PC-9 (cell line): ENCODE measurements at regions not wholly inside any gene's neighbourhood (a gene's known extent, or its start where the extent isn't known, plus 50 kb on each side); places are given as distances from the start of the nearest gene placed in this dataset.

Source experiments
- BruUV-seq: library from RNA; stranded (reverse); fragments of 400-500 nt; replicated peaks from 2 replicates; lab custom pipeline; 2021; lab: Mats Ljungman, UMichigan
- CTCF ChIA-PET: fragments of 300-600 bp; sonication (Branson Sonifier 250); formaldehyde crosslinking; loops from one replicate; lab custom pipeline; 2022; ENCODE audit warnings: antibody characterized with exemption; lab: Charles Lee
- POLR2A ChIA-PET: fragments of 300-600 bp; sonication (Branson Sonifier 250); formaldehyde crosslinking; loops from one replicate; lab custom pipeline; 2022; ENCODE audit warnings: antibody characterized with exemption; ENCODE audit not compliant: unreplicated experiment; lab: Charles Lee
- DNase-seq, 2 experiments: peaks; one replicate each; pipeline versions ENCODE4 v3.0.0 to v3.0.0-alpha.2; 2015 to 2022; ENCODE audit warnings: mixed read lengths in 1 of 2
- H2AFZ ChIP-seq: fragments of 200-600 bp; sonication (generic); 2 replicates; pipeline ENCODE4 v1.8.1; 2017; ENCODE audit warnings: antibody characterized with exemption
- H3F3A ChIP-seq: fragments of 200-600 bp; sonication (generic); 2 replicates; pipeline ENCODE4 v1.8.1; 2017; ENCODE audit warnings: antibody characterized with exemption, mild to moderate bottlenecking, low read depth; ENCODE audit not compliant: insufficient read depth
- H3K27ac ChIP-seq: fragments of 200-600 bp; sonication (generic); 2 replicates; pipeline ENCODE4 v1.6.1; 2016; ENCODE audit warnings: mixed run types
- H3K27me3 ChIP-seq: fragments of 200-600 bp; sonication (generic); 2 replicates; pipeline ENCODE4 v1.6.1; 2016; ENCODE audit warnings: low read depth, mixed run types; ENCODE audit not compliant: insufficient read depth
- H3K36me3 ChIP-seq: fragments of 200-600 bp; sonication (generic); 2 replicates; pipeline ENCODE4 v1.6.1; 2016; ENCODE audit warnings: low read depth, mixed run types
- H3K4me1 ChIP-seq: fragments of 200-600 bp; sonication (generic); replicated peaks from 2 replicates; pipeline ENCODE4 v1.6.1; 2016; ENCODE audit warnings: mixed run types; ENCODE audit not compliant: insufficient read depth
- H3K4me2 ChIP-seq: fragments of 200-600 bp; sonication (generic); 2 replicates; pipeline ENCODE4 v1.6.1; 2017; ENCODE audit warnings: mixed run types
- H3K4me3 ChIP-seq: fragments of 200-600 bp; sonication (generic); 2 replicates; pipeline ENCODE4 v1.6.1; 2016; ENCODE audit warnings: mixed run types
- H3K79me2 ChIP-seq: fragments of 200-600 bp; sonication (generic); 2 replicates; pipeline ENCODE4 v1.6.1; 2017; ENCODE audit warnings: low read depth, mixed run types
- H3K9me2 ChIP-seq: fragments of 200-600 bp; sonication (generic); 2 replicates; pipeline ENCODE4 v1.8.1; 2017; ENCODE audit warnings: mild to moderate bottlenecking; ENCODE audit not compliant: insufficient read depth
- H3K9me3 ChIP-seq: fragments of 200-600 bp; sonication (generic); 2 replicates; pipeline ENCODE4 v1.8.1; 2016; ENCODE audit warnings: low read depth; ENCODE audit not compliant: insufficient read depth
- H4K20me1 ChIP-seq: fragments of 200-600 bp; sonication (generic); 2 replicates; pipeline ENCODE4 v1.8.1; 2017; ENCODE audit not compliant: insufficient read depth
- EZH2 ChIP-seq: fragments of 200-600 bp; sonication (generic); IDR thresholded peaks from 2 replicates; pipeline ENCODE4 v1.8.0; 2017; ENCODE audit warnings: antibody characterized with exemption, low read depth
- intact Hi-C: fragments of 100-400 bp; cut with micrococcal nuclease; formaldehyde crosslinking; loops from one replicate; pipeline ENCODE4 v1.10.0; 2022; ENCODE audit not compliant: unreplicated experiment
- TF ChIP-seq, protein P1 (sequence below): fragments of 200-600 bp; sonication (generic); conservative IDR thresholded peaks from 2 replicates; pipeline ENCODE4 v1.6.1; 2017; ENCODE audit warnings: mixed run types, antibody characterized with exemption, mild to moderate bottlenecking, moderate library complexity

DNA sequence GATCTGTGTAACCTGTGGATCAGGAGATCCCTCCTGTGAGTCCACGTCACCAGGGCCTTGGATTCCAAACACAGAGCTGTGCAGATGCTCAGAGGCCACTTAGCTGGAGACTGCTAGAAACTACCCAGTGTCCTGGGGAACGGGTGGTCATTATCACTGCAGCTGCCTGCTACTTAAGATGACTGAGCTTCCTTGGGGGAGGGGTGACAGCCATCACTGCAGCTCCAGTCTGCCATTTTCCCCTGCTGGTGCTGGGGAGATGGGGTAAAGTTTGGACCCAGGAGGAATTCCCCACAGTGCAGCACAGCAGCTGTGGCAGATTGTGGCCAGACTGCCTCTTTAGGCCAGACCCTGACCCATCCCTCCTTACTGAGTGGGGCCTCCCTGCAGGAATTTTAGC lies 78.8 kb upstream of the VOPP1 start:
- H3F3A ChIP-seq, result no peaks in the 10 kb centered on the region
- ChIA-PET CTCF (no interaction called here), POLR2A (interaction anchor here (0.6 kb wide), 2 partner anchors 12 to 303 kb away, joined by 3 read pairs; no protein-coding TSS in a partner anchor)
- intact Hi-C loops, result no loop called here
- no peak overlapping the region for H3K27ac ChIP-seq
- H4K20me1 ChIP-seq, result no peaks in the 10 kb centered on the region
- H3K4me1 ChIP-seq, result no peaks in the 10 kb centered on the region
- no peak for DNase-seq
- TF ChIP-seq, protein P1, sequence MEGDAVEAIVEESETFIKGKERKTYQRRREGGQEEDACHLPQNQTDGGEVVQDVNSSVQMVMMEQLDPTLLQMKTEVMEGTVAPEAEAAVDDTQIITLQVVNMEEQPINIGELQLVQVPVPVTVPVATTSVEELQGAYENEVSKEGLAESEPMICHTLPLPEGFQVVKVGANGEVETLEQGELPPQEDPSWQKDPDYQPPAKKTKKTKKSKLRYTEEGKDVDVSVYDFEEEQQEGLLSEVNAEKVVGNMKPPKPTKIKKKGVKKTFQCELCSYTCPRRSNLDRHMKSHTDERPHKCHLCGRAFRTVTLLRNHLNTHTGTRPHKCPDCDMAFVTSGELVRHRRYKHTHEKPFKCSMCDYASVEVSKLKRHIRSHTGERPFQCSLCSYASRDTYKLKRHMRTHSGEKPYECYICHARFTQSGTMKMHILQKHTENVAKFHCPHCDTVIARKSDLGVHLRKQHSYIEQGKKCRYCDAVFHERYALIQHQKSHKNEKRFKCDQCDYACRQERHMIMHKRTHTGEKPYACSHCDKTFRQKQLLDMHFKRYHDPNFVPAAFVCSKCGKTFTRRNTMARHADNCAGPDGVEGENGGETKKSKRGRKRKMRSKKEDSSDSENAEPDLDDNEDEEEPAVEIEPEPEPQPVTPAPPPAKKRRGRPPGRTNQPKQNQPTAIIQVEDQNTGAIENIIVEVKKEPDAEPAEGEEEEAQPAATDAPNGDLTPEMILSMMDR, result no peak
- TF ChIP-seq EZH2, result no peak
- H3K79me2 ChIP-seq, result no peaks in the 10 kb centered on the region
- BruUV-seq, result no TSS peak
- no peaks in the 10 kb centered on the region for H3K9me2 ChIP-seq
- H2AFZ ChIP-seq, result no peak overlapping the region
- no peak overlapping the region for H3K4me3 ChIP-seq
- no peaks in the 10 kb centered on the region for H3K9me3 ChIP-seq
- H3K27me3 ChIP-seq, result no peaks in the 10 kb centered on the region
- H3K36me3 ChIP-seq, result no peaks in the 10 kb centered on the region
- H3K4me2 ChIP-seq, result no peak overlapping the region

DNA sequence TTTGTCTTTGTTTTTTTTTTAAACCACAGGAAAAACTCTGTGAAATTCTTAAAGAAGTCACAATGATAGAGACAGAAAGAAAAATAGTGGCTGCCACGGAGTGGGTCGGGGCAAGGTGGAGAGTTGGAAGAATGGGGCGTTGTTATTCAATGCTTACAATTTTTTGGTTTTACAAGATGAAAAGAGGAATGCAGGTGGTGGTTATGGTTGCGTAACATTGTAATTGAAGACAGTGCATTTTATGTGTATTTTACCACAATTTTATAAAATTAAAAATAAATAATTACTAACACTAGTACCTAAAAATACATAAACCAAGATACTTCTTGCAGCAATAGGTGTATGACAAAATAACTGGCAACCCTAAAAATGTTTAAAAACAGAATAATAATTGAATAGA lies 76.9 kb upstream of the VOPP1 start:
- intact Hi-C loops, result loop anchor here (10.0 kb wide), 3 partner anchors 214 to 364 kb away; no protein-coding TSS in a partner anchor
- CTCF ChIA-PET, result no interaction called here

DNA sequence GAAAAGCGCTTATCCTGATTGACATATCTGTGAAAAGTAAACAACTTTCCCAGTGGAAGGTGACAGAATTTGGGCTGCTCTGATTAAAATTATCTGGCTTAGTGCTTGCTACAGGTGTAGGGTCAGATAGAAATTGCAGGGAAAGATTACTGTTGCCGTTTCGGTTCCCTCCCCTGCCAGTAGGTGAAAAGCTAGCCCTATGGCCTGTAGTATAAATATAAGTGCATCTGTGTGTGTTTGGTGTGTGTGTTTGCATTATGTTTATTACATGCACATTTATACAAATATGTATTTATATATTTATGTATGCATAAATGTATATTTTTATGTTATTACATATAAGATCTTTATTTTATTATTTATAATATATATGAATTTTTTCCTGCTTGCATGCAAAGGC lies 72.3 kb upstream of the VOPP1 start:
- no peak overlapping the region for H3K27ac ChIP-seq
- H3K79me2 ChIP-seq, result no peaks in the 10 kb centered on the region
- TF ChIP-seq, protein P1, result no peak
- no peak for TF ChIP-seq EZH2
- ChIA-PET CTCF (no interaction called here), POLR2A (no interaction called here)
- intact Hi-C loops, result loop anchor here (5.0 to 10.0 kb wide), 4 partner anchors 78 to 360 kb away; no protein-coding TSS in a partner anchor
- H3K4me2 ChIP-seq, result no peak overlapping the region
- H4K20me1 ChIP-seq, result no peaks in the 10 kb centered on the region
- no peaks in the 10 kb centered on the region for H3K9me2 ChIP-seq
- no peak for DNase-seq
- H3K4me1 ChIP-seq, result peaks cover 12% of the 10 kb centered on the region
- H3K4me3 ChIP-seq, result no peak overlapping the region
- no TSS peak for BruUV-seq
- H3K9me3 ChIP-seq, result peaks cover 7% of the 10 kb centered on the region; the same call in 1 of the 2 replicates
- H3K27me3 ChIP-seq, result no peaks in the 10 kb centered on the region
- H3K36me3 ChIP-seq, result no peaks in the 10 kb centered on the region
- H3F3A ChIP-seq, result no peaks in the 10 kb centered on the region; the same call in 1 of the 2 replicates
- H2AFZ ChIP-seq, result peak overlapping the region; percentile 1

More for the DNA sequence above, 76.9 kb upstream of the VOPP1 start:
- Histone ChIP-seq H3K4me2 (no peak overlapping the region), H3K36me3 (no peaks in the 10 kb centered on the region), H3K9me2 (no peaks in the 10 kb centered on the region), H3K4me1 (no peaks in the 10 kb centered on the region), H3K27me3 (no peaks in the 10 kb centered on the region), H2AFZ (no peak overlapping the region), H4K20me1 (no peaks in the 10 kb centered on the region), H3K27ac (no peak overlapping the region), H3F3A (no peaks in the 10 kb centered on the region), H3K9me3 (no peaks in the 10 kb centered on the region), H3K79me2 (no peaks in the 10 kb centered on the region), H3K4me3 (no peak overlapping the region)
- POLR2A ChIA-PET, result no interaction called here
- no peak for DNase-seq
- BruUV-seq, result no TSS peak
- TF ChIP-seq, protein P1, result no peak
- TF ChIP-seq EZH2, result no peak
